ENCODE measurements at regions not wholly inside any gene's neighbourhood (a gene's known extent, or its start where the extent isn't known, plus 50 kb on each side); places are given as distances from the start of the nearest gene placed in this dataset.
"Not testable (repeated sequence)": the region's sequence is repeated elsewhere in the genome, so short reads cannot be mapped to it uniquely, and the experiment has no call there.

DNA sequence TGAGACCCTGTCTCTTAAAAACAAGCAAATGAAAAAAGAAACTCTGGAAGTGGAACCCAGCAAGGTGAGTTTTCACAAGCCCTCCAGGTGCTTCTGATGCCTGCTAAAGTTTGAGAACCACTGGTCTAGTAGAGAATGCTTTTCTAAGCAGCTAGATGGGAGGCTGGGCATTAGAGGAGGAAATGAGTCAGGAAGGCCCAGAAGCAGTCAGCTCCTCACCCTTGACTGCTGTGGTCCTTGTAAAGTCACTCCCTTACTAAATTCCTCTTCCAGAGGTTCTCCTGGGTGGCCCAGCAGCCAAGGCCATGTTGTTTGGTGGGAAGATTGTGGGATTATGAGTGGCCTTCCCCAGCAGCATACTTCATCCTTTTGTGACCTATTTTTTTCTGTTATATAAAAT lies 52.0 kb upstream of the FYN start:
- no peak for DNase-seq

DNA sequence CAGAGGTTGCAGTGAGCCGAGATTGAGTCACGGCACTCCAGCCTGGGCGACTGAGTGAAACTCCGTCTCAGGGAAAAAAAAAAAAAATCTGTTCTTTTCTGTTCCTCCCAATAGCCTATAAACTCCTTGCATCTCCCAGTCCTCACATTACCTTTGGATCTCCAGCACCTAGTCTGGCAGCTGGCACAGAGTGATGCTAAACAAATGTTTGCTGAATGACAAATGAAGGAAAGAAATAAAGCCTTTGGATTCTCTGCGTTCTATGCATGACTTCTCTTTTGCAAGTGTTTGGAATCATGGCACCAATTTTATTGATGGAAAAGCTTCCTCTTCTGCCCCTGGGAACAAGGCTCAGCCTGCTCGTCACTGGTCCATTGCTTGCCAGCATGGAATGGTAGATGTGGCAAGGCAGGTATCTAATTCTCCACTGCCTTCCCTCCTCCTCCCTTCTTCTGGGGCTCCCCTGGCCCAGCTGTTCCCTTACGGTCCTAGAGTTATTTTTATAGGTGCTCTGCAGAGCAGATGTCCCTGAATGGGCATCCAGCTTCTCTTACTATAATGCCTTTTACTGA lies 53.6 kb upstream of the FYN start:
- DNase-seq, result no peak

DNA sequence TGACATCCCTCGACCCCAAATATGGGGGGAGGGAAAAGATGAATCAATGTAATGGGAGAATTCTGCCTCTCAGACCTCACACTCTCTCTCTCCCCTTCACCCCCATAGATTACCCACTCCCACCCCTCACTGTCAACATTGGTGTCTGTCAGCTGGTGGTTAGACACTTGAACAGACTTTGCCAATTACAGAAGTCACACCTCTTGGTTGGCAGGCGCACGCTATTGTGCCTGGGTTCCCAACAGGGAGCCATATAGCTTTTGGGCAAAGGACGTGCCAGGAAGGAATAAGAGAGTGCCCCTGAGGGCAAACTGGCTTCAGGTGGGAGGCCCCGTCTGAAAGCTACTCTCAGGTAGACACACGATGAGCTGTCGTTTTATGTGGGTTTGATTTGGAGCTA lies 54.1 kb upstream of the FYN start:
- DNase-seq, result no peak

DNA sequence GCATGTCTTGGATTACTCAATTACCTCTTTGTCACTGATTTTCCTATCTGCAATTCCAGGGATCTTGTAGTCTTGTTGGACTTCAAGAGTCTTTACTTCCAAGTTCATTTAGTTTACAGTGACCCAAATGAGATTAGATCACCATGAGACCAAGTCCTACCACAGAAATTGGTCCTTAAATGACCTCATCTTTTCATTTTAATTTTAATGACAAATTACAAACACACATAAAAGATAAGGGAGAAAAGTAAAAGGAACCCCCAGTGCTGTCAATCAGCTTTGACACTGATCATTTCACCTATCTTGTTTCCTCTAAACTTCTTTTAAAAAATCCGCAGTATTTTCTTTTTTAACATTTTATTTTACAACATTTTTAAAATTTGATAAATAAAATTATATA lies 54.9 kb upstream of the FYN start:
- DNase-seq, result no peak

DNA sequence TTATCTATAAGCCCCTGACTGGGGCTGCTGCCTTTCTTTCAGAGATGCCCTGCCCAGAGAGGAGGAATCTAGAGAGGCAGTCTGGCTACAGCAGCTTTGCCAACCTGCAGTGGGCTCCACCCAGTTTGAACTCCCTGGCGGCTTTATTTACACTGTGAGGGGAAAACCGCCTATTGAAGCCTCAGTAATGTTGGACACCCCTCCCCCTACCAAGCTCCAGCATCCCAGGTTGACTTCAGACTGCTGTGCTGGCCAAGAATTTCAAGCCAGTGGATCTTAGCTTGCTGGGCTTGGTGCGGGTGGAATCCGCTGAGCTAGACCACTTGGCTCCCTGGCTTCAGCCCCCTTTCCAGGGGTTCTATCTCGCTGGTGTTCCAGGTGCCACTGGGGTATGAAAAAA lies 61.4 kb upstream of the FYN start:
- not testable (repeated sequence) for DNase-seq

DNA sequence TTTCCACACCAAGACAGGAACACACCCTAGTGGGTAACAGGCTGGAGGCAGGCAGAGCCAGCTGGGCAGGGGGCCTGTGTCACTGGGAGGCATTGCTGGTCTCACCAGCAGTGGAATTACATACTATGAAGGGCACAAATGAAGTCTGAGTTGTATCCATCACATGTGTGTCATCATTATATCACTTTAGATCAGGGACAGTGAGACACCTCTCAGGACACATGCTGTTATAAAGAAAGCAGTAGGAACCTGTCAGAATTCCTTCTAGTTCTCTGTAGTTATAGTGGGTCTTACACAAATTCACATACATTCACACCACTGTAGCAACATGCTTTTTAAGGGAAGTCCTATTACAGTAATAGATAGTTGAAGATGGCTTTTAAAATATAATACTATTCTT lies 63.5 kb upstream of the FYN start:
- no peak for DNase-seq

DNA sequence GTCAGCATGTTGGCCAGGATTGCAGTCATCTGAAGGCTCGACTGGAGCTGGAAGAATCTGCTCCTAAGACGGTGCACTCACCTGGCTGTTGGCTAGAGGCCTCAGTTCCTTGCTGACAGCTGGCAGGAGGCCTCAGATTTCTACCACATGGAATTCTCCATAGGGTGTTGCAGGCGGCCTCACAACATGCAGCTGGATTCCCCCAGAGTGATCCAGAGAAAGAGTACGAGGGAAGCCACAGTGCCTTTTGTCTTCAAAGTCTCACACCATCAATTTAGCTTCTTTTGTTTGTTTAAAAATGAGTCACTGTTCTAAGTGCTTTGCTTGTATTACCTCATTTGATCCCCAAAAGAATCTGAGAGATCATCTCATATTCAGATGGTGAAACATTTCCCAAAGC lies 65.5 kb upstream of the FYN start:
- no peak for DNase-seq

DNA sequence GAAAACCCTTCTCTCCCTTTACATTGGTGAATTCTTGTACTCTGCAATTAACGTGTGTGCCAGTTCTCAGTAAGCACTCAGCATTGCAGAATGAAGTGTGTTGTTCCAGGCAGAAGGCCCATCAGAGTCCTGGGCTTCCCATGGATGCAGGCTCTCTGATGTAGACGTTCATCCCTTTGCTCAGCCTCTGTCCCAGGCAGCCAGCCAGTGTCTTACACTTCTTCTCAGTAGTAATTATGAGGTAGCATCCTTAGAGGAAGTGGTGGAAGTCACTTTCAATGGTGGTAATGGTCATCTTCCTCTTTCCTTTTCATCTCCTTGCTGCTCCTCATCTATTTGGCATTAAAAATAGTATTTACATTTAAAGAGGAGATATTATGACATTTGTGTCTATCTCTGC lies 66.7 kb upstream of the FYN start:
- DNase-seq, result no peak

DNA sequence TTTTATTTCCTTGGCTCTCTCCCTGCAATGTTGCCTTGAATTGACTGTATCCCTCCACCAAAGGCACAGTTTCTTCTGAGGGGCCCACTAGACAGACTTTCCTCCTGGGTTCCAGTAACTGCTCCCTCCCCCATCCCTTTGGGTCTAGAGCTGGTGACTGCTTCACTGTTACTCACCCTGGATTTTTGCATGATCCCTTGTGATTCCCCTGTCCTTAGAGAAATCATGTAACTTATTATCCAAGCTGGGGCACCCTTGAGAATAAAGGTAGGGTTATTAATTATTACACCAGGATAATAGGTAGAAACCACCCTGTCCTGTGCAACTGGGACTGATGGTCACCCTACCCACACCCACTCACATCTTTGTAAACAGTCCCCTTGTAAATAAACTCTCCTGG lies 67.5 kb upstream of the FYN start:
- no peak for DNase-seq

DNA sequence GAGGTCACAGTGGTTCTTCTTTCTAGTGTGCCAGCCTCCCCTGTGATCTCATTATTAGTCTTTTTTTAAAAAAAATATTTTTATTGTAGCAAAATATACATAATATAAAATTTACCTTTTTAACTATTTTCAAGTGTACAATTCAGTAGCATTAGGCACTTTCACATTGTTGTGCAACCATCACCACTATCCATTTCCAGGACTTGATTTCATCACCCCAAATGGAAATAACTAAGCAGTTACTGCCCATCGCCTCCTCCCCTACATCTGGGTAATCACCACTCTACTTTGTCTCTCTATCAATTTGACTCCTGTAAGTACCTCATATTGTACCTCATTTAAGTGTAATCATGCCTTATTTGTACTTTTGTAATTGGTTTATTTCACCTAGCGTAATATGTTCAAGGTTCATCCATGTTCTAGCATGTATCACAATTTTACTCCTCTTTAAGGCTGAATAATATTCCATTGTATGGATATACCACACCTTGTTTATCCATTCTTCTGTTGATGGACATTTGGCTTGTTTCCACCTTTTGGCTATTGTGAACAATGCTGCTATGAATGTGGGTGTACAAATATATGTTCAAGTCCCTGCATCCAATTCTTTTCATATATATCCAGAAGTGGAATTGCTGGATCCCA lies 68.6 kb upstream of the FYN start:
- DNase-seq, result no peak

DNA sequence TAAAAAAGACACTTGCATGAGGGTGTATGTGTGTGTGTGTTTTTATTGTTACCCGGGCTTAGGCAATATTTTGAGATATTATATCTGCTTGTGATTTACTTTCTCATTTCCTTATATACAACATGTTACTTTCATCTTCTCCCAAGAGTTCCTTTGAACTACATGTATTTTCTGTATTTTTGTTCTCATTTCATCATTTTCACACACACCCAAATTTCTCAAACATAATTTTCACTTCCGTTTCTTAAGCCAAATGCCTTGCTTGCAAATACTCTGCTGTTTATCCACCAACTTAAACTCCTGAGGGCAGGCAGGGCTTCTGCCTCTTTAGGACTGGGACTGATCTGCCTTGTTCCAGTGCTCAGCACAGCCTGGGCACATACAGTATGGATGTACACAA lies 69.3 kb upstream of the FYN start:
- no peak for DNase-seq

DNA sequence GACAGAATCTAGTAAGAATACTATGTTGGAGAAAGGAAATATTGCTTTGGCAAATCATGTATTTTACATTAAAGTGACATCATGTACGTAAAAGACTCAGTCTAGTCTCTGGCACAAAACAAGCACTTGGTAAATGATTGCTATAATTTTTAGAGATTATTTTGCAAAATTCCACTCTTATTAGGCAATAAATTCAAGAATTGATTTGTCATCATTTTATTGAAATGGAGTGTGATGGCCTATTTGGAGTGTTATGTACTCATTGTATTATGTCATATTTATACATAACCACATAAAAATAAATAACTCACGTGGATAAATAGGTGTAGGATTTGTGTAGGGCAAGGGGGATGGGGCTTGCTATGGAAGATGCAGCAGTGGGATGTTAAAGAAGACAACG lies 70.0 kb upstream of the FYN start:
- no peak for DNase-seq

DNA sequence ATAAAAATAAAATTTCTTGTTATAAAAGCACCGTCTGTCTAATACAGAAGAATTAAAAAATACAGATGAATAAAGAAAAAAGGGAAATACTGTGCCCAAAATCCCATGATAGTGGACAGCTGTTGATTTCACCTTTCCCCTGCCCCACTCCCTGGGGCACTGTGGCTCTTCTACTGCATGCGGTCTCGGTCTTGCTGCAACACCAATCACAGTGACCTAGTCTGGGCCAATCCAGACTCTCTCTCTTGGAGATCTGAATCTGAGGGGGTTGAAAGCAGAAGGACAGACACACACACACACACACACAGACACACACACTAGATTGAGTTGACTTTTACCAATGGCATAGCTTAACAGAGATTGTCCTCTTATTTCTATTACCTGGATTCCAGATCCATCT lies 70.5 kb upstream of the FYN start:
- DNase-seq, result no peak

DNA sequence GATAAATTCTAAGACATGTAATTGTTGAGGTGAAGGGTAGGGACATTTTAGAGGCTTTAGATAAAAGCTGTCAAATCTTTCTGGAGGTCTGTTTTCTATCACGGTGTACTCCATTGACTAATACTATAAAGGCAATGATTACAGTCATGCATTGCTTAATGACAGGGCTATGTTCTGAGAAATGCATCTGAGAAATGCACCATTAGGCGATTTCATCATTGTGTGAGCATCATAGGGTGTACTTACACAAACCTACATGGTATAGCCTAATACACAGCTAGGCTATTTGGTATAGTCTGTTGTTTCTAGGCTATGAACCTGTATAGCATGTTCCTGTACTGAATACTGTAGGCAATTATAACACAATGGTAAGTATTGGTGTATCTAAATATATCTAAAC lies 71.3 kb upstream of the FYN start:
- DNase-seq, result no peak

DNA sequence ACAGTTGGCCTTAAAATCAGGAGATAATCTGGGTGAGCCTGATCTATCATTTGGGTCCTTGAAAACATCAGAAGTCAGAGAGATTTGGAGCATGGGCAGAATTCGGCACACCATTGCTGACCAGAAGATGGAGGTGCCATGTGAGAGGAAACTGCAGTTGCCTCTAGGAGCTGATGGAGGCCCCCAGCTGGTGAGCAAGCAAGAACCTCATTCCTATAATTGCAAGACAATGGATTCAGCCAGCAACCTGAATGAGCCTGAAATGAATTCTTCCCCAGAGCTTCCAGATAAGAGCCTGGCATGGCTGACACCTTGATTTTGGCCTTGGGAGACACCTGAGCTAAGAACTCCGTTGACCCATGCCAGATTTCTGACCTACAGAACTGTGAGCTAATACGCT lies 76.3 kb upstream of the FYN start:
- DNase-seq, result no peak

DNA sequence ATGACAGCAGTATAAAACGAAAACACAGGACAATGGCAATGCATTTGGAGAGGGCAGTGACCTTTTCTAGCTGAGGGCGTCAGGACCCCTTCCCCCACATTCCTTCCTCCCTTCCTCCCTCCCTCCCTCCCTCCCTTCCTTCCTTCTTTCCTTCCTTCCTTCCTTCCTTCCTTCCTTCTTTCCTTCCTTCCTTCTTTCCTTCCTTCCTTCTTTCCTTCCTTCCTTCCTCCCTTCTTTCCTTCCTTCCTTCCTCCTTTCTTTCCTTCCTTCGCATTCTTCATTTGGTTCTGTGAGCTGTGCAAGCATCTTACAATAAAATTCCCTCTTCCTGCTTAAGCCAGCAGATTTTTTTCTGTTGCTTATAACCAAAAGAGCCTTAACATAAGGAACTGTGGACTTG lies 76.7 kb upstream of the FYN start:
- not testable (repeated sequence) for DNase-seq

DNA sequence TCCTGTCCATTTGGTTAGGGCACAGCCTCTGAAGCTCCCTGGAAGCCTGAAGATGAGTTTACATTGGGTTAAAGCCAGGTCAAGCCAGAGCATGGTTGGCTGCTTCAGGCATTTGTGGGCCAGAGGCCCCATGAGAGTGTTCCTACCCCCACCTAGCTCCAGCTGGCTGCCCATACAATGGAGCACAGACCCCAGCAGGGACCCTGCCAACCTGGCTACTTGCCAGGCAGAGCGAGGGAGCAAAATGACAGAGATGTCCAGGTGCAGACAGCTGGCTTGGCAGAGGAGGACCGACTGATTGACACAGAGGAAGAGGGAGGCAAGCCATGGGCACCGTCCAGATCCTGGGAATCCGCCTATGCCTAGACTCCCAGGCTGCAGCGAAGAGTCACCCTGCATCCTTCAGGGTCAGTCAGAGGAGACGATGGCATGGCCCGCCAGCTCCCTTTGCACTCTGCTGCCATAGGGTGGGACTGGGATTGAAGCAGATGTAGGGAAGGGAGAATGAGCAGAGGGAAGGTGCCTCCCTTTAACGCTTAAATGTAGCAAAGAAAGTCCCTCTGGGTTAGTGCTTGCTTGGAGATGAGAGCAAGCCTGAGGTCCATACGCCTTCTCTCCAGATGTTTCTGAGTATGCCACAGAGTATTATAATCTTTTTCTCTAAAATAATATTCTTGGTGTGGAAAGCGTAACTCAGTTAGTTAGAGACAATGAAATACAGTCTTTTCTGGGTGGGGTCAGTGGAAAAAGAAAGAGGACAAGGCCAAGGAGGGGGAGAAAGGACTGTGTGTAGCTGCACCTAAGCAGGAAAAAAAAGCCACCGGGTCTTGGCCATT lies 77.6 kb upstream of the FYN start:
- DNase-seq, result no peak

DNA sequence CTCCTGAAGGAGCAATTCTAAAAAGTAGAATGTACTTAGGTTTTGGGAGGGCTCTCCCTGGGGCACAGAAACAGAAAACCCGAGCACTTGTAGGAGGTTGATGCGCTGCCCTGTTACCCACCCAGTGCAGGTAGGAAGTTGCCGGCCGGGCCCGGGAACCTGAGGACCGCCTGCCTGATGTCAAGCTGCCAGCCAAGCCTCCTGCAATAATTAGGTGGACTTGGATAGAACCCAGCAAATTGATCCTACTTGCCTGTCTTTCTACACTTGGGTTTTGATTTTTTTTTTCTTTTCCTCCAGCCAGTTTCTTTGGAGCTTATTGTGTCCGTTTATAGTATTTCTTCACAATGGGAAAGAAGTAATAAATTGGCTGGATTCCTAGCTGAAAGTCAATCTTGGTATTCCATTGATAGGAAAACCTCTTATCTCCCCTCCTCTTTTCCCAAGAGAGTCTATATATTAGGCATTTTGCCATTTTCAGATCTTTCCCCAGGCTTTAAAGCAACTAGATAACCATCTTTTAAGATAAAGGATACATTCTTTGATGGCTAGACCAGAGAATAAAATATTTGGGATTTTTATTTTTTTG lies 78.3 kb upstream of the FYN start:
- DNase-seq, result no peak

DNA sequence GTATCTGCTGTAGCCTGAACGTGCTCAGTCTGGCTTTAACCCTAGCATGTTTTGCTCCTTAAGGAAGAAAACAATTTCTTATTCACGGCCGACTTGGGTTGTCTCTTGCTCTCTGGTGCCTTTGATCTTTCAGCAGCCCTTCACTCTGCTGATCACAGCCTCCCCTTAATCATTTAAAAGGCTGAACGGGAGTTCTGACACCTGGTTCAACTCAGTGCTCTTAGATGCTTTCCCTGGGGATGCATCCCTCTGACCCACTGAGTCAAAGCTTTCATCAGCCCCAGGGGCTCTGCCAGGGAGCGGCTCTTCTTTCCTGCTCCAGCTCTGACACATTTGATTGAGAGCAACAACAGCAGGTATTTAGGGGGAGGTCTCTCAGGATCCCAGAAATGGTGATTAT lies 79.0 kb upstream of the FYN start:
- no peak for DNase-seq

DNA sequence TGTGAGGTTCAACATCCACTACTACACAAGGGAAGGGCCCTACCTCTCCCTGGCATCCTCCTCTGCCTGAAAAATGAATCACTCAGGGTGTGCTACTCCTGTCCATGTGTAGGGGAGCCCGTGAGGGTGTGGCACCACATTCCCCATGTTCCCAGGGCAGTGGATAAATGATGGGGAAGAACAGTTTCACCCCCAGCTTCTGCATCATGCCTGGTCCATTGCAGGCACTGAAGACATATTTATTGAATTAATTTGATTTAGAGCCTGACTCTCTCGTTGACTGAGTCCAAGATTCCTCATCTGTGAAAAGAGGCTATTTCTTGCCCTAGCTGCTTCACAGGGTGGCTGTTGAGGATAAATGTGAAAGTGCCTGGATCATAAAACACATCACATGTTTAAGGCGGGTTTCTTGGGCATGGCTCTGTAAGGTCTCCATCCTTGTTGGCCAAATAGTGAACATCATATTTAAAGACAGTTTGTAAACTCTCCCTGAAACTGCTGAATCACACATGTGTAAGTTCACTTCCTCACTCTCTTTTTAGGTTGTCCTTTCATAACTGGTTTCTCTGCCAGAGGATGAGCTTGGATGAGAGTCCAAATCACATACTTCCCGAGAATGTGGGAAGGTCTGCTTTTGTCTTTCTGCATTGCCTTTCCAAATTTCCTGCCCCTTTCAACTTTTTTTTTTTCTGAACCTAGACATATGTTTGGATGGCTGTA lies 79.7 kb upstream of the FYN start:
- no peak for DNase-seq

DNA sequence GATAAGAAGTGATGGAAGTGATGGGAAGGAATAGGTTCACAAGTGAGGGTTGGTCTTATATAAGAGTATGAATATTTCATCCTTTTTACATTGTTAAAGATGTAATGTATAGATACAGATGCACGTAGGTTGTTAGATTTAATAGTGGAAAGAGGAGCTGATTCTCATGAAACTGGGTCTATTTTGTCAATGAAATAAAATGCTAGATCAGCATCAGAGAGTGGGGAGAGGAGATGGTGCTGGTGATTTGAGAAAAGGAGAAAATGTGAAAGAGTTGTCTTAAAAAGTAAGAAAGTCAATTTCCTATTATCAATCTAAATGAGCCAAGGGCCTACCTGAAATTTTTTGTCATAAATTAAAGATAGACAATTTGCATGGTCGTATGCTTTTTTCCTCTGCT lies 82.8 kb upstream of the FYN start:
- no peak for DNase-seq

DNA sequence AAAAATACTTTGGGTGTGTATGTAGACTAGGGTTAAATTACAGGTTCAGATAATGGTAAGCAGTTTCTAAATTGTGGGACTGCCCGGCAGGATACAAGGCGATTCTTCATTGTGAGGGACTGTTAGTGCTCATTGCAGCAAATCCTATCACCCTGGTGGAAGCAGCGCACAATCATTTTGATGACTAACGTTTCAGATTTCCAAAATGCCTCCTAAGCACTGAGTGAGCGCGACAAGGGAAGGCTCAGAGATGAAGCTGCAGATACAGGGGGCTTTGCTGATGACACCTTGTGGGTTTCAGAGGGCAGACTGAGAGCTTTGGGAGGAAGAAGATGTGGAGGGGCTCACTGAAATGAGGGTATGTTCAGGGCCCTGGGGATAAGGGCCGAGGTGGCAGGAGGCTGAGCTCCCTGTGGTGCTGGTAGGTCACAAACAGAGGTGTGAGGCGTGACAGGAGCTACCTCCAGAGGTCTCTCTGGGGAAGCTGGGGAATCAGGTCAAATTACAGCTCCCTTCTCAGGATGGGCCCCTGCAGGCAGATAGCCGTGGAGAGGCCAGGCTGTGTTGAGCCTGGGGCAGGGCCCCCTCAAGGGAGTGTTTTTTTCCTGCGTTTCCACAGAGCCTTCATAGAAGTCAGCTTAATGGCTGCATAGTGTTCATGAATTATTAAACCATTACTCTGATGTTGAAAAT lies 84.5 kb upstream of the FYN start:
- no peak for DNase-seq

DNA sequence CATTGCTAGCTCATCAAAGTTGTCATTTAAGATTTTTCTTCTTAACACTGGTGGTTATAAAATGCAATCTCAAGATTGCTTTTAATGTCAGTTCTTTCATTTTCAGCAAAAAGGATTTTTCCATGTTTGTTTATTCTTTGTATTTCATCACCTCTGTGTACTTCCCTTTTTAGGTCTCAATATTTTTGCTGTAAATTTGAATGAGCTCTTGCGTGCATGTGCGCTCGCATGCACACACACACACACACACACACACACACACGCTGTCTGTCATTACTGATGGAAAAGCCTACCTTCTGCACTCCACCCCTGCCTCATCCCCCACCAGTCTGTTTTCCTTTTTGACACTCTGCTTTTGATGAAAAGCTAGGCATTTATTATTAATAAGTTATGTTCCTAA lies 85.3 kb upstream of the FYN start:
- no peak for DNase-seq
